ENCODE measurements at regions not wholly inside any gene's neighbourhood (a gene's known extent, or its start where the extent isn't known, plus 50 kb on each side); places are given as distances from the start of the nearest gene placed in this dataset.
"Not testable (repeated sequence)": the region's sequence is repeated elsewhere in the genome, so short reads cannot be mapped to it uniquely, and the experiment has no call there.

- no peak for DNase-seq
- WGBS (ENCODE audit: extremely low coverage, insufficient read length, low lambda C conversion rate) = no CpG with 5 or more reads among the region's 3 CpGs
Observed at GRCh38 chr2:153589586-153589985, 111.0 kb upstream of the RPRM start.

GRCh38 chr2:153593086-153593485 lies 114.5 kb upstream of the RPRM start:
- H3K79me1 ChIP-seq (ENCODE audit: insufficient read depth, low read depth, low read length, poor library complexity, severe bottlenecking); H4K20me1 ChIP-seq (ENCODE audit: control insufficient read depth, insufficient read depth, insufficient read length); H2BK20ac ChIP-seq (ENCODE audit: low read depth, low read length, poor library complexity, severe bottlenecking); H3K4me2 ChIP-seq (ENCODE audit: insufficient read depth, insufficient read length, low read length); H3K9me3 ChIP-seq (ENCODE audit: control insufficient read depth, low read depth, low read length); H3K23me2 ChIP-seq (ENCODE audit: insufficient read length, low read depth, low read length, poor library complexity, severe bottlenecking); H2BK15ac ChIP-seq (ENCODE audit: low read depth, low read length); H3K27ac ChIP-seq (ENCODE audit: insufficient read length, low read depth, low read length); H3K27me3 Mint-ChIP-seq (ENCODE audit: low read depth); H4K91ac ChIP-seq (ENCODE audit: insufficient read length, low read depth, low read length); H2BK5ac ChIP-seq (ENCODE audit: insufficient read length, low read length); H3K79me2 ChIP-seq (ENCODE audit: insufficient read depth, low read length); H3K56ac ChIP-seq (ENCODE audit: insufficient read length, low read depth, low read length); H3K14ac ChIP-seq (ENCODE audit: insufficient read depth, low read length); H3K9ac ChIP-seq (ENCODE audit: extremely low read depth, insufficient read length, low read length); H2AFZ ChIP-seq (ENCODE audit: low read length); H3K4me1 ChIP-seq (ENCODE audit: insufficient read depth, low read length); H2BK120ac ChIP-seq (ENCODE audit: low read depth, low read length, poor library complexity, severe bottlenecking); H2AK5ac ChIP-seq (ENCODE audit: insufficient read length, low read length); DNase-seq; H2BK12ac ChIP-seq (ENCODE audit: insufficient read length, low read depth, low read length); H3K23ac ChIP-seq (ENCODE audit: insufficient read length, low read depth, low read length); H4K8ac ChIP-seq (replicated peaks; ENCODE audit: insufficient read length, low read depth, low read length); H3K27me3 ChIP-seq (ENCODE audit: insufficient read depth, low read length); H3K4me3 Mint-ChIP-seq; H4K5ac ChIP-seq (ENCODE audit: insufficient read length, low read depth, low read length); H3T11ph ChIP-seq (ENCODE audit: low read length); H3K4ac ChIP-seq (ENCODE audit: low read depth, low read length): not testable (repeated sequence)
- peaks cover 33 to 40% of the 10 kb centered on the region in 2 experiments for H3K9me3 Mint-ChIP-seq
- H3K36me3 Mint-ChIP-seq (ENCODE audit: insufficient read depth in 1 of 3, low read depth in 3 of 3) = peaks cover 22 to 41% (median 26%) of the 10 kb centered on the region in 3 experiments
- H3K4me1 Mint-ChIP-seq = peaks cover 13% of the 10 kb centered on the region in 2 experiments
- peak overlapping the region; percentile 33 to 91 (median 58); a peak in 5 of 7 replicates for H3K27ac Mint-ChIP-seq
- WGBS (ENCODE audit: extremely low coverage, insufficient read length, low lambda C conversion rate) = no CpG with 5 or more reads among the region's 6 CpGs
- H3K18ac ChIP-seq (ENCODE audit: insufficient read length, low read depth, low read length) = peak overlapping the region; percentile 57

More at GRCh38 chr2:153589586-153589985, 111.0 kb upstream of the RPRM start:
- Histone ChIP-seq H3K79me1 (ENCODE audit: insufficient read depth, low read depth, low read length, poor library complexity, severe bottlenecking) (no peaks in the 10 kb centered on the region), H4K8ac (replicated peaks; ENCODE audit: insufficient read length, low read depth, low read length) (no peak overlapping the region), H2BK5ac (ENCODE audit: insufficient read length, low read length) (no peak overlapping the region), H3K4ac (ENCODE audit: low read depth, low read length) (no peak overlapping the region), H2AFZ (ENCODE audit: low read length) (no peak overlapping the region), H3K79me2 (ENCODE audit: insufficient read depth, low read length) (no peaks in the 10 kb centered on the region), H3K23me2 (ENCODE audit: insufficient read length, low read depth, low read length, poor library complexity, severe bottlenecking) (no peaks in the 10 kb centered on the region), H2BK20ac (ENCODE audit: low read depth, low read length, poor library complexity, severe bottlenecking) (no peak overlapping the region), H3K56ac (ENCODE audit: insufficient read length, low read depth, low read length) (no peak overlapping the region), H3K14ac (ENCODE audit: insufficient read depth, low read length) (no peak overlapping the region), H3K9me3 (ENCODE audit: control insufficient read depth, low read depth, low read length) (peaks cover 6% of the 10 kb centered on the region), H4K20me1 (ENCODE audit: control insufficient read depth, insufficient read depth, insufficient read length) (no peaks in the 10 kb centered on the region), H3K9ac (ENCODE audit: extremely low read depth, insufficient read length, low read length) (no peak overlapping the region), H2BK12ac (ENCODE audit: insufficient read length, low read depth, low read length) (no peak overlapping the region), H2BK120ac (ENCODE audit: low read depth, low read length, poor library complexity, severe bottlenecking) (no peak overlapping the region), H4K5ac (ENCODE audit: insufficient read length, low read depth, low read length) (no peak overlapping the region), H3K27me3 (ENCODE audit: insufficient read depth, low read length) (no peaks in the 10 kb centered on the region), H3K23ac (ENCODE audit: insufficient read length, low read depth, low read length) (no peak overlapping the region), H4K91ac (ENCODE audit: insufficient read length, low read depth, low read length) (no peak overlapping the region), H3K27ac (ENCODE audit: insufficient read length, low read depth, low read length) (no peak overlapping the region), H3K4me1 (ENCODE audit: insufficient read depth, low read length) (no peaks in the 10 kb centered on the region), H2AK5ac (ENCODE audit: insufficient read length, low read length) (no peak overlapping the region), H3K18ac (ENCODE audit: insufficient read length, low read depth, low read length) (no peak overlapping the region), H3K4me2 (ENCODE audit: insufficient read depth, insufficient read length, low read length) (no peak overlapping the region), H3T11ph (ENCODE audit: low read length) (no peak overlapping the region), H2BK15ac (ENCODE audit: low read depth, low read length) (no peak overlapping the region)
- no peak overlapping the region for H3K4me3 Mint-ChIP-seq
- peaks cover 49 to 63% of the 10 kb centered on the region in 2 experiments for H3K9me3 Mint-ChIP-seq
- H3K36me3 Mint-ChIP-seq (ENCODE audit: insufficient read depth in 1 of 3, low read depth in 3 of 3) = peaks cover 33 to 59% (median 44%) of the 10 kb centered on the region in 3 experiments
- peaks cover 9 to 10% of the 10 kb centered on the region in 2 experiments for H3K4me1 Mint-ChIP-seq
- H3K27me3 Mint-ChIP-seq (ENCODE audit: low read depth) = peaks cover 2% of the 10 kb centered on the region; the same call in 1 of the 2 replicates
- no peak for TF ChIP-seq CTCF (conservative IDR thresholded peaks at IDR 0.05)
- no peak overlapping the region for H3K27ac Mint-ChIP-seq
